HEK293 (cell line): ENCODE measurements at regions not wholly inside any gene's neighbourhood (a gene's known extent, or its start where the extent isn't known, plus 50 kb on each side); places are given as distances from the start of the nearest gene placed in this dataset.

ENCODE experiments used
- CTCF ChIA-PET: fragments of 350-600 bp; formaldehyde crosslinking; extraction: SDS; loops from one replicate; lab custom pipeline; 2021; ENCODE audit warnings: antibody characterized with exemption; lab: Yijun Ruan, JAX
- POLR2A ChIA-PET: fragments of 300-600 bp; formaldehyde crosslinking; extraction: SDS; loops from one replicate; lab custom pipeline; 2020; ENCODE audit warnings: antibody characterized with exemption, inconsistent platforms; lab: Yijun Ruan, JAX
- H3K27ac ChIP-seq: fragments of 200-500 bp; sonication (Bioruptor generic); 2 replicates; pipeline ENCODE4 v1.5.1; 2014; ENCODE audit warnings: low read depth, low read length, control low read depth, inconsistent platforms; ENCODE audit errors: extremely low read depth
- H3K36me3 ChIP-seq, 2 experiments: fragments of 200-500 bp in 1 of 2; sonication (Bioruptor generic) in 1 of 2; 1 replicate in 1 of 2; 2 replicates in 1 of 2; pipeline ENCODE4 v1.5.1; 2014 to 2017; ENCODE audit warnings: inconsistent platforms in 2 of 2, low read length in 2 of 2; ENCODE audit not compliant: control insufficient read depth in 2 of 2, insufficient read depth in 1 of 2
- H3K4me1 ChIP-seq: fragments of 200-500 bp; sonication (Bioruptor generic); 2 replicates; pipeline ENCODE4 v1.5.1; 2014; ENCODE audit warnings: mild to moderate bottlenecking, low read length, inconsistent platforms; ENCODE audit not compliant: control insufficient read depth, insufficient read depth
- H3K4me3 ChIP-seq: 2 replicates; pipeline ENCODE4 v1.5.1; 2011; ENCODE audit warnings: low read depth, mild to moderate bottlenecking, control low read depth, low read length, moderate library complexity
- H3K9me3 ChIP-seq: fragments of 200-500 bp; sonication (Bioruptor generic); 2 replicates; pipeline ENCODE4 v1.5.1; 2014; ENCODE audit warnings: low read depth, low read length, inconsistent platforms; ENCODE audit not compliant: control insufficient read depth, insufficient read depth
- GLI4 ChIP-seq: fragments of 450-650 bp; formaldehyde crosslinking; IDR thresholded peaks from 2 replicates; pipeline ENCODE4 v1.5.1; 2016; ENCODE audit warnings: missing biosample characterization, missing genetic modification characterization
- HOXD13 ChIP-seq: sonication (generic); formaldehyde crosslinking; IDR thresholded peaks from 2 replicates; pipeline ENCODE4 v1.8.0; 2022; ENCODE audit warnings: missing genetic modification reagents, borderline replicate concordance
- MZF1 ChIP-seq: fragments of 450-650 bp; formaldehyde crosslinking; IDR thresholded peaks from 2 replicates; pipeline ENCODE4 v1.5.1; 2017; ENCODE audit warnings: missing biosample characterization, missing genetic modification characterization, borderline replicate concordance
- TCF7L2 ChIP-seq: IDR thresholded peaks from 2 replicates; pipeline ENCODE4 v1.6.1; 2011; ENCODE audit warnings: low read depth, mild to moderate bottlenecking, inconsistent platforms, low read length, moderate library complexity, borderline replicate concordance
- ZFP3 ChIP-seq: fragments of 450-650 bp; formaldehyde crosslinking; IDR thresholded peaks from 2 replicates; pipeline ENCODE4 v1.5.1; 2016; ENCODE audit warnings: low read depth, missing biosample characterization, missing genetic modification characterization
- ZNF184 ChIP-seq: fragments of 450-650 bp; IDR thresholded peaks from 2 replicates; pipeline ENCODE4 v1.5.1; 2018; ENCODE audit warnings: missing biosample characterization, mild to moderate bottlenecking, missing genetic modification characterization
- ZNF221 ChIP-seq: fragments of 450-650 bp; formaldehyde crosslinking; IDR thresholded peaks from 2 replicates; pipeline ENCODE4 v1.5.1; 2017; ENCODE audit warnings: missing biosample characterization, missing genetic modification characterization, borderline replicate concordance
- ZNF239 ChIP-seq: fragments of 450-650 bp; formaldehyde crosslinking; IDR thresholded peaks from 2 replicates; pipeline ENCODE4 v1.5.1; 2016; ENCODE audit warnings: missing biosample characterization, missing genetic modification characterization
- ZNF274 ChIP-seq, 2 experiments: fragments of 200-500 bp in 1 of 2; fragments of 450-650 bp in 1 of 2; sonication (Bioruptor generic) in 1 of 2; formaldehyde crosslinking in 1 of 2; IDR thresholded peaks; 2 replicates each; pipeline versions ENCODE4 v1.5.1 to v1.6.1; 2014 to 2016; ENCODE audit warnings: borderline replicate concordance in 1 of 2, inconsistent platforms in 1 of 2, low read length in 1 of 2, missing biosample characterization in 1 of 2, missing genetic modification characterization in 1 of 2
- ZNF366 ChIP-seq: fragments of 450-650 bp; formaldehyde crosslinking; conservative IDR thresholded peaks from 2 replicates; pipeline ENCODE4 v1.5.1; 2016; ENCODE audit warnings: missing biosample characterization, missing genetic modification characterization
- ZNF488 ChIP-seq: fragments of 450-650 bp; formaldehyde crosslinking; IDR thresholded peaks from 2 replicates; pipeline ENCODE4 v1.5.1; 2016; ENCODE audit warnings: missing biosample characterization, missing genetic modification characterization
- ZNF518A ChIP-seq: fragments of 450-650 bp; formaldehyde crosslinking; conservative IDR thresholded peaks from 2 replicates; pipeline ENCODE4 v1.5.1; 2016; ENCODE audit warnings: low read depth, missing biosample characterization, missing genetic modification characterization
- ZNF548 ChIP-seq: fragments of 450-650 bp; formaldehyde crosslinking; IDR thresholded peaks from 2 replicates; pipeline ENCODE4 v1.5.1; 2016; ENCODE audit warnings: missing biosample characterization, missing genetic modification characterization
- ZNF747 ChIP-seq: fragments of 450-650 bp; formaldehyde crosslinking; IDR thresholded peaks from 2 replicates; pipeline ENCODE4 v1.5.1; 2016; ENCODE audit warnings: missing biosample characterization, missing genetic modification characterization
- ZSCAN18 ChIP-seq: fragments of 450-650 bp; formaldehyde crosslinking; IDR thresholded peaks from 2 replicates; pipeline ENCODE4 v1.5.1; 2016; ENCODE audit warnings: missing biosample characterization, missing genetic modification characterization
- TF ChIP-seq, protein P1 (sequence below): fragments of 450-650 bp; formaldehyde crosslinking; IDR thresholded peaks from 2 replicates; pipeline ENCODE4 v1.5.1; 2016; ENCODE audit warnings: missing biosample characterization, missing genetic modification characterization
- TF ChIP-seq, protein P2 (sequence below): fragments of 450-650 bp; formaldehyde crosslinking; IDR thresholded peaks from 2 replicates; pipeline ENCODE4 v1.5.1; 2016; ENCODE audit warnings: missing biosample characterization, missing genetic modification characterization, borderline replicate concordance
- TF ChIP-seq, protein P3 (sequence below): fragments of 450-650 bp; formaldehyde crosslinking; IDR thresholded peaks from 2 replicates; pipeline ENCODE4 v1.5.0; 2017; ENCODE audit warnings: missing biosample characterization, missing genetic modification characterization, borderline replicate concordance

- TF ChIP-seq, protein P1, sequence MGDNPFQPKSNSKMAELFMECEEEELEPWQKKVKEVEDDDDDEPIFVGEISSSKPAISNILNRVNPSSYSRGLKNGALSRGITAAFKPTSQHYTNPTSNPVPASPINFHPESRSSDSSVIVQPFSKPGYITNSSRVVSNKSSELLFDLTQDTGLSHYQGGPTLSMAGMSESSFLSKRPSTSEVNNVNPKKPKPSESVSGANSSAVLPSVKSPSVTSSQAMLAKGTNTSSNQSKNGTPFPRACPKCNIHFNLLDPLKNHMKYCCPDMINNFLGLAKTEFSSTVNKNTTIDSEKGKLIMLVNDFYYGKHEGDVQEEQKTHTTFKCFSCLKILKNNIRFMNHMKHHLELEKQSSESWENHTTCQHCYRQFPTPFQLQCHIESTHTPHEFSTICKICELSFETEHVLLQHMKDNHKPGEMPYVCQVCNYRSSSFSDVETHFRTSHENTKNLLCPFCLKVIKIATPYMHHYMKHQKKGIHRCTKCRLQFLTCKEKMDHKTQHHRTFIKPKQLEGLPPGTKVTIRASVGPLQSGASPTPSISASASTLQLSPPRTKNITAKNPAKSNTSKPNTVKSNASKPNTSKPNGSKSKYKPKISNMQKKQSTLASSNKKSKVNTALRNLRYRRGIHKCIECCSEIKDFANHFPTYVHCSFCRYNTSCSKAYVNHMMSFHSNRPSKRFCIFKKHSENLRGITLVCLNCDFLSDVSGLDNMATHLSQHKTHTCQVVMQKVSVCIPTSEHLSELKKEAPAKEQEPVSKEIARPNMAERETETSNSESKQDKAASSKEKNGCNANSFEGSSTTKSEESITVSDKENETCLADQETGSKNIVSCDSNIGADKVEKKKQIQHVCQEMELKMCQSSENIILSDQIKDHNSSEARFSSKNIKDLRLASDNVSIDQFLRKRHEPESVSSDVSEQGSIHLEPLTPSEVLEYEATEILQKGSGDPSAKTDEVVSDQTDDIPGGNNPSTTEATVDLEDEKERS (tag by site-specific recombination) = no peak
- TF ChIP-seq MZF1 (tag by site-specific recombination) (no peak), ZSCAN18 (tag by site-specific recombination) (no peak), ZNF518A (tag by site-specific recombination) (no peak), HOXD13 (CRISPR knock-in tag) (no peak), ZNF239 (tag by site-specific recombination) (no peak), ZNF184 (tag by site-specific recombination) (no peak), GLI4 (tag by site-specific recombination) (no peak), ZNF548 (tag by site-specific recombination) (no peak)
- TF ChIP-seq, protein P2, sequence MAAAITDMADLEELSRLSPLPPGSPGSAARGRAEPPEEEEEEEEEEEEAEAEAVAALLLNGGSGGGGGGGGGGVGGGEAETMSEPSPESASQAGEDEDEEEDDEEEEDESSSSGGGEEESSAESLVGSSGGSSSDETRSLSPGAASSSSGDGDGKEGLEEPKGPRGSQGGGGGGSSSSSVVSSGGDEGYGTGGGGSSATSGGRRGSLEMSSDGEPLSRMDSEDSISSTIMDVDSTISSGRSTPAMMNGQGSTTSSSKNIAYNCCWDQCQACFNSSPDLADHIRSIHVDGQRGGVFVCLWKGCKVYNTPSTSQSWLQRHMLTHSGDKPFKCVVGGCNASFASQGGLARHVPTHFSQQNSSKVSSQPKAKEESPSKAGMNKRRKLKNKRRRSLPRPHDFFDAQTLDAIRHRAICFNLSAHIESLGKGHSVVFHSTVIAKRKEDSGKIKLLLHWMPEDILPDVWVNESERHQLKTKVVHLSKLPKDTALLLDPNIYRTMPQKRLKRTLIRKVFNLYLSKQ (tag by site-specific recombination) = no peak
- Histone ChIP-seq H3K36me3 (no peaks in the 10 kb centered on the region), H3K4me1 (no peaks in the 10 kb centered on the region), H3K9me3 (no peaks in the 10 kb centered on the region), H3K4me3 (no peak overlapping the region), H3K27ac (no peak overlapping the region)
- ChIA-PET POLR2A (no interaction called here), CTCF (interaction anchor here (0.6 kb wide), 2 partner anchors 199 to 874 kb away, joined by 3 read pairs; no protein-coding TSS in a partner anchor)
These were observed 2522.1 kb downstream of the ARAP2 start for GRCh38 chr4:33722254-33722653.

- ChIA-PET CTCF (interaction anchor here (0.9 kb wide), 1 partner anchor 13 kb away, joined by 4 read pairs; no protein-coding TSS in a partner anchor), POLR2A (no interaction called here)
- Histone ChIP-seq H3K9me3 (no peaks in the 10 kb centered on the region), H3K27ac (no peak overlapping the region), H3K4me1 (no peaks in the 10 kb centered on the region), H3K36me3 (no peaks in the 10 kb centered on the region), H3K4me3 (no peak overlapping the region)
- TF ChIP-seq ZNF366 (tag by site-specific recombination) (no peak), ZFP3 (tag by site-specific recombination) (no peak), ZNF747 (tag by site-specific recombination) (no peak), ZNF488 (tag by site-specific recombination) (no peak), ZNF274 (IDR thresholded peaks at IDR 0.05; ENCODE audit: low read length) (no peak), ZNF274 (tag by site-specific recombination; IDR thresholded peaks at IDR 0.05; ENCODE audit: borderline replicate concordance) (no peak), ZNF221 (tag by site-specific recombination) (no peak), TCF7L2 (no peak)
- TF ChIP-seq, protein P3, sequence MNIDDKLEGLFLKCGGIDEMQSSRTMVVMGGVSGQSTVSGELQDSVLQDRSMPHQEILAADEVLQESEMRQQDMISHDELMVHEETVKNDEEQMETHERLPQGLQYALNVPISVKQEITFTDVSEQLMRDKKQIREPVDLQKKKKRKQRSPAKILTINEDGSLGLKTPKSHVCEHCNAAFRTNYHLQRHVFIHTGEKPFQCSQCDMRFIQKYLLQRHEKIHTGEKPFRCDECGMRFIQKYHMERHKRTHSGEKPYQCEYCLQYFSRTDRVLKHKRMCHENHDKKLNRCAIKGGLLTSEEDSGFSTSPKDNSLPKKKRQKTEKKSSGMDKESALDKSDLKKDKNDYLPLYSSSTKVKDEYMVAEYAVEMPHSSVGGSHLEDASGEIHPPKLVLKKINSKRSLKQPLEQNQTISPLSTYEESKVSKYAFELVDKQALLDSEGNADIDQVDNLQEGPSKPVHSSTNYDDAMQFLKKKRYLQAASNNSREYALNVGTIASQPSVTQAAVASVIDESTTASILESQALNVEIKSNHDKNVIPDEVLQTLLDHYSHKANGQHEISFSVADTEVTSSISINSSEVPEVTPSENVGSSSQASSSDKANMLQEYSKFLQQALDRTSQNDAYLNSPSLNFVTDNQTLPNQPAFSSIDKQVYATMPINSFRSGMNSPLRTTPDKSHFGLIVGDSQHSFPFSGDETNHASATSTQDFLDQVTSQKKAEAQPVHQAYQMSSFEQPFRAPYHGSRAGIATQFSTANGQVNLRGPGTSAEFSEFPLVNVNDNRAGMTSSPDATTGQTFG (tag by site-specific recombination) = no peak
These were observed 2521.4 kb downstream of the ARAP2 start for GRCh38 chr4:33722800-33723516.
